ENCODE measurements at regions not wholly inside any gene's neighbourhood (a gene's known extent, or its start where the extent isn't known, plus 50 kb on each side); places are given as distances from the start of the nearest gene placed in this dataset.

DNA sequence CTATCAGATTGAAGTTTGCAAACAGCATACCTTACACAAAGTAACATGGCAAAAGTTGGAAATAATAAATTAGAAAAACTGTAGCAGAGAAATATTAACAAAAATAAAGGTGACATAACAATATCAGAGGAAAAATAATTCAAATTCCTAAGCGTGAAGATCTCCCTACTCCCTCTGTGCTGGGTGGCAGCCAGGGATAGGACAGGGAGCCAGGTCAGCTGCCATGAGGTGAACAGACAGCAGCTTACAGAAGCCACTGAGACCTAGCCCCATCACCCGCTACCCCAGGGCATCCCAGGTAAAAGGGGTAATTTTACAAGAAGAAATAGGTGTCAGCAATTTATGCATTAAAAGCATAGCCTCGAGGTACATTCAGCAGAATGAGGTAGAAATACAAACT, 423.8 kb upstream of the HS6ST1 start:
- no peak for TF ChIP-seq POLR2A (IDR thresholded peaks at IDR 0.05)
- TF ChIP-seq, protein P1, sequence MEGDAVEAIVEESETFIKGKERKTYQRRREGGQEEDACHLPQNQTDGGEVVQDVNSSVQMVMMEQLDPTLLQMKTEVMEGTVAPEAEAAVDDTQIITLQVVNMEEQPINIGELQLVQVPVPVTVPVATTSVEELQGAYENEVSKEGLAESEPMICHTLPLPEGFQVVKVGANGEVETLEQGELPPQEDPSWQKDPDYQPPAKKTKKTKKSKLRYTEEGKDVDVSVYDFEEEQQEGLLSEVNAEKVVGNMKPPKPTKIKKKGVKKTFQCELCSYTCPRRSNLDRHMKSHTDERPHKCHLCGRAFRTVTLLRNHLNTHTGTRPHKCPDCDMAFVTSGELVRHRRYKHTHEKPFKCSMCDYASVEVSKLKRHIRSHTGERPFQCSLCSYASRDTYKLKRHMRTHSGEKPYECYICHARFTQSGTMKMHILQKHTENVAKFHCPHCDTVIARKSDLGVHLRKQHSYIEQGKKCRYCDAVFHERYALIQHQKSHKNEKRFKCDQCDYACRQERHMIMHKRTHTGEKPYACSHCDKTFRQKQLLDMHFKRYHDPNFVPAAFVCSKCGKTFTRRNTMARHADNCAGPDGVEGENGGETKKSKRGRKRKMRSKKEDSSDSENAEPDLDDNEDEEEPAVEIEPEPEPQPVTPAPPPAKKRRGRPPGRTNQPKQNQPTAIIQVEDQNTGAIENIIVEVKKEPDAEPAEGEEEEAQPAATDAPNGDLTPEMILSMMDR (IDR thresholded peaks at IDR 0.05) = no peak

All from gastroesophageal sphincter (tissue), 3 donors.